NOMO-1 (cell line): ENCODE measurements at regions not wholly inside any gene's neighbourhood (a gene's known extent, or its start where the extent isn't known, plus 50 kb on each side); places are given as distances from the start of the nearest gene placed in this dataset.
"Not testable (repeated sequence)": the region's sequence is repeated elsewhere in the genome, so short reads cannot be mapped to it uniquely, and the experiment has no call there.

ENCODE experiments used
- DNase-seq, 2 experiments: peaks; one replicate each; lab custom pipeline; 2025; ENCODE audit not compliant: unreplicated experiment in 2 of 2; lab: John Stamatoyannopoulos, UW

- no peak for DNase-seq
Observed at GRCh38 chr7:126022452-126022851, 1092.8 kb upstream of the POT1 start.

GRCh38 chr7:126016722-126017121, 1087.1 kb upstream of the POT1 start:
- no peak for DNase-seq

- no peak for DNase-seq
Observed at GRCh38 chr7:126005064-126005463, 1075.4 kb upstream of the POT1 start.

- no peak for DNase-seq
Observed at GRCh38 chr7:126001349-126001748, 1071.7 kb upstream of the POT1 start.

GRCh38 chr7:125984795-125985194, 1055.2 kb upstream of the POT1 start:
- DNase-seq, result no peak

GRCh38 chr7:125971656-125972055, 1042.0 kb upstream of the POT1 start:
- no peak for DNase-seq

GRCh38 chr7:125966278-125967048, 1036.8 kb upstream of the POT1 start:
- DNase-seq, result no peak

GRCh38 chr7:125934955-125935354, 1005.3 kb upstream of the POT1 start:
- DNase-seq, result no peak

- no peak for DNase-seq
Observed at GRCh38 chr7:125934539-125934938, 1004.9 kb upstream of the POT1 start.

GRCh38 chr7:125930848-125931247, 1001.2 kb upstream of the POT1 start:
- DNase-seq, result no peak

GRCh38 chr7:125927556-125927955, 997.9 kb upstream of the POT1 start:
- DNase-seq, result no peak

GRCh38 chr7:125926621-125927020, 997.0 kb upstream of the POT1 start:
- DNase-seq, result no peak

GRCh38 chr7:125924037-125924436, 994.4 kb upstream of the POT1 start:
- no peak for DNase-seq

GRCh38 chr7:125915381-125915948, 985.8 kb upstream of the POT1 start:
- not testable (repeated sequence) for DNase-seq

GRCh38 chr7:125908711-125909110, 979.1 kb upstream of the POT1 start:
- no peak for DNase-seq

- no peak for DNase-seq
Observed at GRCh38 chr7:125899577-125899976, 970.0 kb upstream of the POT1 start.

GRCh38 chr7:125892434-125892833, 962.8 kb upstream of the POT1 start:
- DNase-seq, result no peak

GRCh38 chr7:125878988-125879387, 949.4 kb upstream of the POT1 start:
- DNase-seq, result no peak

- no peak for DNase-seq
Observed at GRCh38 chr7:125878235-125878956, 948.8 kb upstream of the POT1 start.

GRCh38 chr7:125877246-125877645, 947.6 kb upstream of the POT1 start:
- DNase-seq, result no peak

GRCh38 chr7:125876431-125876830, 946.8 kb upstream of the POT1 start:
- no peak for DNase-seq

- DNase-seq, result no peak
Observed at GRCh38 chr7:125871431-125871830, 941.8 kb upstream of the POT1 start.
